GM19025 (cell line): ENCODE measurements at regions not wholly inside any gene's neighbourhood (a gene's known extent, or its start where the extent isn't known, plus 50 kb on each side); places are given as distances from the start of the nearest gene placed in this dataset.
A peak's percentile ranks its signal among the peaks of the same experiment; 100 is the strongest.
"Not testable (repeated sequence)": the region's sequence is repeated elsewhere in the genome, so short reads cannot be mapped to it uniquely, and the experiment has no call there.

Experiments
- ATAC-seq: cut with Tn5 transposase; IDR thresholded peaks from one replicate; pipeline ENCODE4 v1.9.1; 2021; ENCODE audit warnings: mild to moderate bottlenecking, low read depth, moderate library complexity; ENCODE audit not compliant: unreplicated experiment

DNA sequence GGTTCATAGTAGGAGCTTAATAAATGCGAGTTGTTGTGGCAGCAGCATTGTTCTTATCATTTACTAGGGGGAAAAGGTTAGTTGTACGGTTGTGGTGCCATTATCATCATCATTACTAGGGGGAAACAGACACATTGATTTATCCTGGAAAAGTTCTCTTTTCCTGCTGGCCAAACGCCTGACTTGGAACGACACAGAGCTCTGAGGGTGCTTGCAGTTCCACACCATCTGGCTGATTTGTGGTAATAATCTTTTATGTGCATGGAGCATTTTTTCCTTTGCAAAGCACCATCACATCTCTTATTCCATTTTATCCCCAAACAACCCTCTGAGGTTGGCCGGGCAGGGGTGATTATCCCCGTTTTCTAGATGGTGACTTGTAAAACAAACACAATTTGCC is 219.4 kb downstream of the BUB3 start:
- ATAC-seq, result no peak

DNA sequence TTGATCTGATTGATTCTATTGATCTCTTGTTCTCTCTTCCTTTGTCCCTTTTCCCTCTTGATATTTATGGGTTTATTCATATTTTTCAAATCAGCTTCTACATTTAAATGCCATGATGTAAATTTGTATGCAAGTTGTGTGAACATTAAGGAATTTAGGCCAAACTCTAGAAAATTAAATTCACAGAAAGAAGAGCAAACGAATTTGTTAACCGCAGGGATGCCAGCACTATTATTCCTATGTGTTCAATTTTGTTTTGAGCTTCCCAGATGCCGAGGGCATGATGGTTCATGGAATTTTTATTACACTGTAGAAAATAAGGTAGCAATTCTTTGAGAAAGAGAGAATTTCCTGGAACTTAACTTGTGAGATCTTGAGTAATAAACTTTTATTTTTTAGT is 220.9 kb downstream of the BUB3 start:
- ATAC-seq, result no peak

DNA sequence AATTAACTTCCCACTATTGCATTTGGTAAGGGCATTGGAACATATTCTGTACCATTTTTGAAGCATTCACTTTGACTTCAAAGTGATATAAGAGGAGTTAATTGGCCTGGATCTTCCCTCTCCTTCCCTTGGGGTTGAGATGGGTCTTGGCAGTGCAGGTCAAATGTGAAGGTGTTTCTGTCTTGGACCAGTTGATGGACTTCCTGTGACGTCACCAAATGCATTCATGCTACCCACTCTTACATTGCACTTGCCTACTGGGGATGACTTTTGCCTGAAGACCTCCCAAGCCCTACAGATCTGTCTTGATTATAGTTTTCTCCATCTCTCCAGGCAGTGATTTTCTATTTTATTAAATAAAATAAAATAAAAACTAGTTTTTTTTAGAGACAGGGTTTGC is 221.5 kb downstream of the BUB3 start:
- ATAC-seq, result no peak

- ATAC-seq, result no peak
Measured at GRCh38 chr10:123377883-123378282, 223.7 kb downstream of the BUB3 start.

GRCh38 chr10:123378302-123378701 is 224.1 kb downstream of the BUB3 start:
- ATAC-seq, result no peak

DNA sequence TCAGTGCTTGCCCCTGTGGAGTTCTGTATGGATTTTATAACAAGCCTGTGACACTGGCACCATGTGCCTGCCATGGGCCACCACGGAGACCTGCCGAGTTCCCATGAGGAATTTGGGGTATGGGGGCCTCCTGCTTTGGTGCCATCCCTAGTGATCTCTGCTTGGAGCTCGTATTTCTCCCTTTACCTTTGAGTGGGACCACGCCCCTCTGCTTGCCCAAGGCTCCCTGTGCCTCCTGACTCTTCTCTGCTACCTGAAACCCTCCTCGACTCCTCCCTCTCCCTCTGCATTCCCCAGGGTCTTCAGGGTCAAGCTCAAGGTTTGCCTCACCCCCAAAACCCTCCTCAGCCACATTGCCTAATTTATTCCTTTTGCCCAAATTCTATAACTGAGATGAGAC is 225.0 kb downstream of the BUB3 start:
- no peak for ATAC-seq

DNA sequence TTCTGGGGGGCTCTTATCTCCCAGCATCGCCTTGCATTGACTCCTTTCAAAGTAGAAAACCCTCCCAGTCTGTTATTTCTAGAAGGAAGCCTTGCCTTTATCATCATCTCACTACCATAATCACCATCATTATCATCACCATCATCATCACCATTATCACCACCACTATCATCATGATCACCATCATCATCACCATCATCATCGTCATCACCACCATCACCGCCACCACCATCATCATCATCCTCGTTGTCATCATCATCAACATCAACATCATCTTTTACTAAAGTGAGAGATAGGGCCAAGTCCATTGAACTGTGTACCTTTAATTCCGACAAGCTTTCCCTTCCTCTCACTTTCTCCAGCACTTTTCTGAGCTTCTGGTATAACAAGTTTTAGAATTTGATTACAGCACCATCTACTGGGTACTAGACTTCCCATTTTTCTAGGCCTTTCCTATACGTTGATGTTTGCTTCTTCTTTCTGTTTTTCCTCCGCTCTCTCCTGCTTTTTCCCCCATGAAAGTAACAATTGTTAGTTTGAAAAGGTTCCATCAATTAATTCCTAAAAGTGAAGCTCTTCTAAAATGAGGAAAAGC is 226.4 kb downstream of the BUB3 start:
- no peak for ATAC-seq

DNA sequence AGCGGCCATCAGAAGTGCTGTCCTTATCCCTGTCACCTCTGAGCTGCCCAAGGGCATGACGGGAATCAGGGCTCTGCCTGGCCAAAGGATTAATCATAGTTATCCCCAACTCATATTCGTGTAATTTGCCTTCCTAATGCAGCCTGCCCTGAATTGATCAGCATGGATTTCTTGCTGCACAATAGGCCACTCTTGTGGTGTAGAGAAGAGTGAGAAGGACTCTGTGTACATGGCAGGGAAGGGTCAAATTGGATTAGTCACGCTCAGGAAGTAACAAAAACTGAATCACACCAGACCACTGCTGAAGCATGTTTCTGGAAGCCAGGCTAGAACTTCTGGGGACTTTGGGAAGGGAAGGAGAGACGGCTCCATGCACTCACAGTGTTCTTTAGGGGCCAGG is 227.0 kb downstream of the BUB3 start:
- ATAC-seq, result no peak

DNA sequence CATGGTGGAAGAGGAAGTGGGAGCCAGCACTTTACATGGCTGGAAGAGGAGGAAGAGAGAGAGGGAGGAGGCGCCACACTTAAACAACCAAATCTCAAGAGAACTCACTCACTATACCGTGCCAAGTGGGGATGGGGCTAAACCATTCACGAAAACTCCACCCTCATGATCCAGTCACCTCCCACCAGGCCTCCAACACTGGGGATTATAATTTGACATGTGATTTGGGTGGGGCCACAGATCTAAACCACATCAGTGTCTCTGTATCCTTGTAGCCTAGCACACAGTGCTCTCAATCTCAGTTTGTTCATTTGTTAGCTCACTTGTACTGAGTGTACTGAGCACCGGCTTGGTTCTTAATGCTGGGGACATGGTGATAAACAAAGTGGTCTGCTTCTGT is 228.3 kb downstream of the BUB3 start:
- ATAC-seq, result no peak

DNA sequence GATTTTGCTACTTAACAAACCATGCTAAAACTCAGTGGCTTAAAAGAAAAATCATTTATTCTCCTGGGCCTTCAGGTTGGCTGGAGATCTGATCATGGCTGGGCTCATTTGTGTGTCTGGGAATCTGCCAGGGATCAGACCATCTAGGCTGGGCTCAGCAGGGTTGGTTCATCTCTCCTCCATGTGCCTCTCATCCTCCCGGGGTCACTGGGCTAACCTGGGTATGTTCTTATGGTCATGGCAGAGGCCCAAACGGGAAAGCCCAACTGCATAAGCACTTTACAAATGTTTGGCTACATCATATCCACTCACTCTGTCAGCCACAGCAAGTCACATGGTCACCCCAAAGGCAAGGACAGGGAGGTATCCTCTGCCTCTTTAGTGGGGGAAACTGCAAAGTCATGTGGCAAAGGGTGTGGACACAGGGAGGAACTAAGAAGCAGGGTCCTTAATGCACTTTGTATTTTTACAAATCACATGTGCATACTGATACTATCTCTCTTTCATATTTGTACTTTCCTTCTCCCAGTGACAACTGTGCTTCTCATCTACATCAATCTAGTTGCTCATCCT is 231.4 kb downstream of the BUB3 start:
- ATAC-seq, result no peak

GRCh38 chr10:123389520-123389919 is 235.3 kb downstream of the BUB3 start:
- ATAC-seq, result no peak

- ATAC-seq, result no peak
Measured at GRCh38 chr10:123390332-123390731, 236.1 kb downstream of the BUB3 start.

GRCh38 chr10:123390874-123391273 is 236.7 kb downstream of the BUB3 start:
- ATAC-seq, result no peak

GRCh38 chr10:123391275-123392028 is 237.2 kb downstream of the BUB3 start:
- ATAC-seq, result peak; percentile 11

DNA sequence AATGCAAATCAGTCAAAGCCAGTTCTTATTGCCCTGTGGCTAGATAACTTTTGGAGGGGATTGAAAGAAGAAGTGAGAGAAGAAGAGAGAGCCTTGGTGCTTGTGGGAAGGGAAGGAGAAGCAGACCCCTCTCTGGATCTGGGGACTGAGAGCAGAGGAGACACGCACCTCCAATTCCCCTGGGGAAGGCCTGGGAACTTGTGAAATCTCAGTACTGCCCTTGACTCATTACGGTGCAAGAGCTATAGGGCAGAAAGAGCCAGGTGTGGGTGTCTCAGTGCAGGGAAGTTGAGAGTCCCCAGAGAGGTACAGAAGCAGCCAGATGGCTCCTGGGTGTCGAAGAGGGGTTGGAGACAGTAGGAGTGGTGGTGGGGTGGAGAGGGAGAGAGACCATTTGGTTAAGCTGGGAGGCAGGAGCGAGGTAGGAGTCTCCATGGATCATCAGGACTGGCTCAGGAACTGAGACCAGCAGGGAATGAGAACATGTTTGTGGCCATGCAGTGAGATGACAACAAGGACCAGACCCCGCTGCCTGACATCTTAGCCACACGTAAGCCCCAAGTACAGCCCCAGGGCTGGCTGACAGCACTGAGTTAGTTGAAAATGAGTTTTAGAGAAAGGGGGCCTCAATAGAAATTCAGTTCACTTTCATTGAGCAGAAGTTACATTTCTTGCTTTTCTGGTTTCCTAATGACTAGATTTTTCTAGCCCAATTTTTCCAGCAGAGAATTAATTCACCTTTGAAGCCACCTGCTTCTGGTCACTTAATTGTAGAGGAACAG is 238.2 kb downstream of the BUB3 start:
- ATAC-seq, result peak; percentile 79

DNA sequence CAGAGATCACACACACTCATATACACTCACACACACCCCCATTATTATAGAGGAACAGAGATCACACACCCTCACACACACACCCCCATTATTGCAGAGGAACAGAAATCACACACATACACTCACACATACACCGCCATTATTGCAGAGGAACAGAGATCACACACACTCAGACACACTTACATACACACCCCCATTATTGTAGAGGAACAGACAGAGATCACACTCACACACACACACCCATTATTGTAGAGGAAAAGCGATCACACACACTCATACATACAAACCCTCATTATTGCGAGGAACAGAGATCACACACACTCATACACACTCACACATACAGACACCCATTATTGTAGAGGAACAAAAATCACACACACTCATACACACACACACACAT is 239.0 kb downstream of the BUB3 start:
- no peak for ATAC-seq

DNA sequence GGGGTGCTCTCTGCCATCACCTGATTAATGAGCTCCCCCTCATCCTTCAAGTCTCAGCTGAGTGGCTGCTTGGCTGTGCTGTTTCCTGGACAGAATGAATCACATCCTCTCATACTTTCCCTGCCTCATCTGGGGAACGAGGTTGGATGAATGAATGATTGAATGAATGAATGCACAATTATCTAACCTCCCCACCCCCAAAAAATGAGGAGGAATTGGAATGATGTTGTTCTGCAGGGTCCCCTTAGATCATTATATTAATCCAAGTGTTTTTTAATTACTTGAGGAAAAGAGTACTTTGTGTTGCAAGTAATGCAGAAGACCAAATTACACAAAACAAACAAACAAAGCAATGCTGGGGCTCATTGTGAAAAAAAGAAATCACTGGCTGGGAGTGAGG is 240.2 kb downstream of the BUB3 start:
- no peak for ATAC-seq

- ATAC-seq, result not testable (repeated sequence)
Measured at GRCh38 chr10:123395234-123395633, 241.0 kb downstream of the BUB3 start.

DNA sequence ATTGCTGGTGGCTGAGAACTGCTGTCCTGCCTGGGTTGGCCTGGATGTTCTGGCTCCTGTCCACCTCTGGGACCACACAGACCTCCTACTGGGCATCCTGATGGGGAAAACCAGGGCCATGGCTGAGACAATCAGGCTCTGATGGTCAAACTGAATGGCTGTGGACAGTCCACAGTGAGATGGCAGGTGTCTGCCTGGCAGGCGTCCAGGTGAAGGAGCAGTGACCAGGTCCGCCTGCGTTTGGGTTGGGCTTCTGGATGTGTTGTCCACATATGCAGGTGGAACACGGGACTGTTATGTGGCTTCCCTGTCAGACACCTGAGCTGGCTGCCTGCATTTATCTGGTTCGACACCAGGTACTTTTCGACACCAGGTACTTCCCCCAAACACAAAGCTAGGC is 241.7 kb downstream of the BUB3 start:
- ATAC-seq, result no peak

DNA sequence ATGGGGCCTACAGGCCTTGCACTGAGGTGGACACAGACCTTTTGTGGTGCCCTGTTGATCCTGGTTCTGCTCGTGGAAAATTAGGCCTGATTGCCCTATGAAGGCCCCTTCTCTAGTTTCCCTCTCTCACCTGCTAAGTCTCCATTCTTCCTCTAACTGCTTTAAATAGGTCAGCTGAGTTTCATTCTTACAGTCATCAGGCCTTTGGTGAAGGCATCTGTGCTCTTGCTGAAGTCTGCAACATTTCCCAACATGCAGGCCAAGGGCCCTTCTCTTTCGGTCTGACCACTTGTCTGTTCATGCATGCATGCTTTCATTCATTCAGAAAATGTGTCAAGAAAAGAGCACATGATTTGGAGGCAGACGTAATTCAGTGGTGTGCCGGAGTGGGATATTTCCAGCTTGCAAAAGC is 244.0 kb downstream of the BUB3 start:
- peak; percentile 65 for ATAC-seq

GRCh38 chr10:123398756-123399155 is 244.6 kb downstream of the BUB3 start:
- no peak for ATAC-seq
